ENCODE measurements at regions not wholly inside any gene's neighbourhood (a gene's known extent, or its start where the extent isn't known, plus 50 kb on each side); places are given as distances from the start of the nearest gene placed in this dataset.
"Not testable (repeated sequence)": the region's sequence is repeated elsewhere in the genome, so short reads cannot be mapped to it uniquely, and the experiment has no call there.

DNA sequence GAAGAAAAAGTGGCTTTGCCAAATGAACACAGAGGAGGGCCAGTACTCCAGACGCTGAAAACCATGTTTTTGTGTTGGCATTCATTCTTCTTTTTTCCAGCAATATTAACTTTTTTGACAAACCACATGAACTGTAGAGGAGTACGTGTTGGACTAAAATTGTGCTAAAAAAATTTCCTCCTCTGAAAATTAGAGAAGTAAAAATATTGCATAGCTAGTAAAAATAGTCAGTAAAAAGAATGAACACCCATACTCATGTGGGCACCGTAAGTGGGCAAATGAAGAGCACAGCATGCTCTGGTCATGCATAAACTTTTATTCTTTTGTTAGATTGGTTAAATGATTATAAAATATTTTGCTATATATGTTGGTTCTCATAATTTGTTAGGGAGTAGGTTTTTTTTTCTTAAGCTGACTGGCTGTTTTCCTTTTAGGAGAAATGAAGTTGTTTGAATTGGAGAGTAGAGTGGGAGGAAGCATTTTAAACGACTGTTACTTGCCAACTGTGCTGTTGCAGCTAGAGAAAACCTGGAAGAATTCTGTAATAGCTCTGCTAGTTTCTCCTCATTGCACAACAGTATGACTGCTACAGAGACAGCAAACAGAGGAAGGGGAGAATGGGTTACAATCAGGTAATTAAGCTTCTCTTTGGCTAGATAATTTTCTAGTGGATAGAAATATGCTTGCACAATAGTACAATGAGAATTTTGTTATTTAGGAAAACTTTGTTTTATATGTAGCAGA is 222.4 kb downstream of the KCTD12 start:
- TF ChIP-seq, protein P1, sequence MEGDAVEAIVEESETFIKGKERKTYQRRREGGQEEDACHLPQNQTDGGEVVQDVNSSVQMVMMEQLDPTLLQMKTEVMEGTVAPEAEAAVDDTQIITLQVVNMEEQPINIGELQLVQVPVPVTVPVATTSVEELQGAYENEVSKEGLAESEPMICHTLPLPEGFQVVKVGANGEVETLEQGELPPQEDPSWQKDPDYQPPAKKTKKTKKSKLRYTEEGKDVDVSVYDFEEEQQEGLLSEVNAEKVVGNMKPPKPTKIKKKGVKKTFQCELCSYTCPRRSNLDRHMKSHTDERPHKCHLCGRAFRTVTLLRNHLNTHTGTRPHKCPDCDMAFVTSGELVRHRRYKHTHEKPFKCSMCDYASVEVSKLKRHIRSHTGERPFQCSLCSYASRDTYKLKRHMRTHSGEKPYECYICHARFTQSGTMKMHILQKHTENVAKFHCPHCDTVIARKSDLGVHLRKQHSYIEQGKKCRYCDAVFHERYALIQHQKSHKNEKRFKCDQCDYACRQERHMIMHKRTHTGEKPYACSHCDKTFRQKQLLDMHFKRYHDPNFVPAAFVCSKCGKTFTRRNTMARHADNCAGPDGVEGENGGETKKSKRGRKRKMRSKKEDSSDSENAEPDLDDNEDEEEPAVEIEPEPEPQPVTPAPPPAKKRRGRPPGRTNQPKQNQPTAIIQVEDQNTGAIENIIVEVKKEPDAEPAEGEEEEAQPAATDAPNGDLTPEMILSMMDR (IDR thresholded peaks at IDR 0.05; ENCODE audit: unreplicated experiment), result no peak
- no peak overlapping the region for H3K4me3 Mint-ChIP-seq
- H3K27ac Mint-ChIP-seq, result peak overlapping the region; percentile 5
- no peaks in the 10 kb centered on the region for H3K9me3 Mint-ChIP-seq
- no peak for DNase-seq (ENCODE audit: low spot score in 2 of 2, unreplicated experiment in 2 of 2)
- peaks cover 8% of the 10 kb centered on the region for H3K4me1 Mint-ChIP-seq
- no peaks in the 10 kb centered on the region for H3K36me3 Mint-ChIP-seq
- peaks cover 8% of the 10 kb centered on the region for H3K27me3 Mint-ChIP-seq (ENCODE audit: low read depth)

DNA sequence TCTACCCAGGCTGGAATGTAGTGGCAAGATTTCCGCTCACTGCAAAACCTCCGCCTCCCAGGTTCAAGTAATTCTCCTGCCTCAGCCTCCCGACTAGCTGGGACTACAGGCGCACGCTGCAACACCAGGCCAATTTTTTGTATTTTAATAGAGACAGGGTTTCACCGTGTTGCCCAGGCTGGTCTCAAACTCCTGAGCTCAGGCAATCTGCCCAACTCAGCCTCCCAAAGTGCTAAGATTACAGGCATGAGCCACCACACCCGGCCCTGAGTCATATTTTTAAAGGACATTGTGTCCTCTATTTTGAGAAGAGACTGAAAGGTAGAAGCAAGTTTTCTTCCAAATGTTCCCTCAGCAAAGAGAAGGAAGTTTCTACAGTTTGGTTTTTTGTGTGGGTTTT is 227.1 kb downstream of the KCTD12 start:
- DNase-seq (ENCODE audit: low spot score in 2 of 2, unreplicated experiment in 2 of 2); H3K27ac Mint-ChIP-seq: not testable (repeated sequence)

DNA sequence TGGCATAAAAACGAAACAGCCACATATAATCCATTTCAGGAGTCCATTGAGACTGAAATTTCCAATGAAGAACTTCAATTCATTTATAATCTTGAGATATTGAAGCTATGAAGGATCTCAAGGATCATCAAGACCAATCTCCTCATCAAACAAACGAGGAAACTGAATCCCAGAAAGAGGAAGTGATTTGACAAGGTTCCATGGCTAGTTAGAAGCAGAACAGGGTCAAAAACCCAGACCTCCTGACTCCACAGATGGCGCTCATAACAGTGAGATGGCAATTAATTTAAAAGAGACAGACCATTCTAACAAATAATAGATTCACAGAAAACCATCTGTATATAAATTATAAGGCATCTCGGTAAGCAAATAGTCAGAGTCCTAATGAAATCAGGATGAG is 229.7 kb downstream of the KCTD12 start:
- peaks cover 4% of the 10 kb centered on the region for H3K9me3 Mint-ChIP-seq
- no peak for DNase-seq (ENCODE audit: low spot score in 2 of 2, unreplicated experiment in 2 of 2)
- no peak overlapping the region for H3K27ac Mint-ChIP-seq
- no peak overlapping the region for H3K4me3 Mint-ChIP-seq
- H3K36me3 Mint-ChIP-seq, result no peaks in the 10 kb centered on the region
- TF ChIP-seq, protein P1 (IDR thresholded peaks at IDR 0.05; ENCODE audit: unreplicated experiment), result no peak
- peaks cover 2% of the 10 kb centered on the region for H3K4me1 Mint-ChIP-seq
- no peaks in the 10 kb centered on the region for H3K27me3 Mint-ChIP-seq (ENCODE audit: low read depth)

More for the DNA sequence above, 227.1 kb downstream of the KCTD12 start:
- H3K9me3 Mint-ChIP-seq; H3K36me3 Mint-ChIP-seq; H3K4me1 Mint-ChIP-seq; H3K27me3 Mint-ChIP-seq (ENCODE audit: low read depth); H3K4me3 Mint-ChIP-seq: not testable (repeated sequence)

DNA sequence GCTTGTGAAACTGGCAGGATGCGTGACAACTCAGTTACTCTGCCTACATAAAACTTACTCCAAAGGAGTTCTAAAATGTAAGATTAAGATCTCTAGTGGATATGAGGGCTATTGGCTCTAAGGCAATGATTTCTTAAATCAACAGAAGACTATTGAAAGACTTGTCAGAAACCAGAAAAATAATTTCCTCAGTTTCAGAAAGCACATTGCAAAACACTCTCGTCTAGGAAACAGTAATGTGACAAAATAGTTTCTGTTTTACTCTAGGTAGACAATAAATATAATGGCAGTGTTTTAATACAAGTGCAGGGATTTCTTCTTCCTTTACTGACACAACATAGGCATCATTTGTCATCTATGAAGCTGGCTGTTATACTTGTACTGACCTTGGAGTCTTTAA is 230.1 kb downstream of the KCTD12 start:
- H3K27me3 Mint-ChIP-seq (ENCODE audit: low read depth), result no peaks in the 10 kb centered on the region
- H3K9me3 Mint-ChIP-seq, result peaks cover 4% of the 10 kb centered on the region
- no peak overlapping the region for H3K27ac Mint-ChIP-seq
- no peaks in the 10 kb centered on the region for H3K36me3 Mint-ChIP-seq
- no peak overlapping the region for H3K4me3 Mint-ChIP-seq
- H3K4me1 Mint-ChIP-seq, result peaks cover 2% of the 10 kb centered on the region
- TF ChIP-seq, protein P1 (IDR thresholded peaks at IDR 0.05; ENCODE audit: unreplicated experiment), result no peak
- no peak for DNase-seq (ENCODE audit: low spot score in 2 of 2, unreplicated experiment in 2 of 2)

DNA sequence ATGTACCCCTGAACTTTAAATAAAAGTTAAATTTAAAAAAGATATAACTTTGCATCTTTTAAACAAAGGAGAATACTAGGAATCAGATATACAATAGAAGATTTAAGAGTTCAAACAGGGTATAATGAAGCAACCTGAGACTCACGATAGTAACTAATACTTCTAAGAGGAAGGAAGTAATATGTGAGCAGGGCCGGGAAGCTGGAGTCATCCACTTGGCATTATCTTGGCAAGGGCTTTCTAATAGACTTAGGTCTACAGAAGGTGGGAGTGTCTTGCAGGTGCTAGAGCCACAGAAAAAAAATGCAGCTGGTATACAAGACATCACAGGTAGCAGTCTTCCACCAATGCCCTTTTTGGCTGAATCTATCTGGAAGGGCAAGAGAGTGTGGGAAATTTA is 231.9 kb downstream of the KCTD12 start:
- Mint-ChIP-seq H3K27ac (no peak overlapping the region), H3K27me3 (ENCODE audit: low read depth) (no peaks in the 10 kb centered on the region), H3K4me1 (peaks cover 2% of the 10 kb centered on the region), H3K4me3 (no peak overlapping the region), H3K36me3 (no peaks in the 10 kb centered on the region), H3K9me3 (peaks cover 4% of the 10 kb centered on the region)
- DNase-seq (ENCODE audit: low spot score in 2 of 2, unreplicated experiment in 2 of 2), result no peak
- TF ChIP-seq, protein P1 (IDR thresholded peaks at IDR 0.05; ENCODE audit: unreplicated experiment), result no peak

DNA sequence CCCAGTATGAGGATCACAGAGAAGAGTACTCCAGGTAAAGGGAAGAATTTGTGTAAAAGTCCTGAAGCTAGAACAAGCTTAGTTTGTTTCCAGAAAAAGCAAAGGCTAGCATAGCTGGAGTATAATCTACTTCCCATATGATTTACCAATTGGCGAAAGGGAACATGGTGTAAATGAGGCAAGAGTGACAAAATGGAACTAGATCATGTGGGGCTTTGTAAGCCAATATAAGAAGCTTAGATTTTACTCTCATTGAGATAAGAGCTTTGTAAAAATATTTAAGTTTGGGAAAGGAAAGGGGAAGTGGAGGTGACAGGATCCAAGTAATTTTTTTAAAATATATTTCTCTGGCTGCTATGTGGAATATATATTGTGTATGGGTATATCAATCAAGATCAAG is 234.9 kb downstream of the KCTD12 start:
- H3K4me1 Mint-ChIP-seq, result peaks cover 2% of the 10 kb centered on the region
- DNase-seq (ENCODE audit: low spot score in 2 of 2, unreplicated experiment in 2 of 2), result no peak
- no peaks in the 10 kb centered on the region for H3K36me3 Mint-ChIP-seq
- no peak overlapping the region for H3K4me3 Mint-ChIP-seq
- H3K9me3 Mint-ChIP-seq, result no peaks in the 10 kb centered on the region
- H3K27ac Mint-ChIP-seq, result no peak overlapping the region
- peaks cover 3% of the 10 kb centered on the region for H3K27me3 Mint-ChIP-seq (ENCODE audit: low read depth)
- TF ChIP-seq, protein P1 (IDR thresholded peaks at IDR 0.05; ENCODE audit: unreplicated experiment), result no peak
